Kidney (tissue), 13 donors: ENCODE measurements at regions not wholly inside any gene's neighbourhood (a gene's known extent, or its start where the extent isn't known, plus 50 kb on each side); places are given as distances from the start of the nearest gene placed in this dataset.

ENCODE experiments used
- DNase-seq, 5 donors: peaks; one replicate each; pipeline ENCODE4 v3.0.0-alpha.2; 2013 to 2020
- FAIRE-seq: peaks from 2 replicates; lab custom pipeline; 2012; peaks lifted over from hg19 to GRCh38; lab: Jason Lieb, UNC
- H3K27ac ChIP-seq, 2 donors: one replicate each; pipeline ENCODE4 v1.7.0; 2013; ENCODE audit warnings: low read depth in 2 of 2, low read length in 2 of 2, inconsistent platforms in 1 of 2
- H3K27me3 ChIP-seq: one replicate; pipeline ENCODE4 v1.7.1; 2013; ENCODE audit warnings: low read length, inconsistent platforms; ENCODE audit not compliant: control insufficient read depth, insufficient read depth
- H3K36me3 ChIP-seq, 3 donors: one replicate each; pipeline versions ENCODE4 v1.7.0 to v1.7.1; 2013; ENCODE audit warnings: low read length in 3 of 3, control low read depth in 1 of 3, inconsistent platforms in 1 of 3; ENCODE audit not compliant: insufficient read depth in 3 of 3, control insufficient read depth in 2 of 3
- H3K4me1 ChIP-seq, 3 donors: one replicate each; pipeline versions ENCODE4 v1.7.0 to v1.7.1; 2013; ENCODE audit warnings: low read length in 3 of 3, inconsistent platforms in 1 of 3, low read depth in 1 of 3; ENCODE audit not compliant: control insufficient read depth in 2 of 3, insufficient read depth in 2 of 3
- H3K4me3 ChIP-seq, 3 donors: one replicate each; pipeline versions ENCODE4 v1.7.0 to v1.8.1; 2013; ENCODE audit warnings: low read length in 3 of 3, control low read depth in 1 of 3, inconsistent platforms in 1 of 3
- H3K9ac ChIP-seq, 3 donors: one replicate each; pipeline versions ENCODE4 v1.7.0 to v1.7.1; 2013; ENCODE audit warnings: low read length in 3 of 3, control low read depth in 1 of 3, inconsistent platforms in 1 of 3
- H3K9me3 ChIP-seq, 3 donors: one replicate each; pipeline versions ENCODE4 v1.7.0 to v1.7.1; 2013; ENCODE audit warnings: low read length in 3 of 3, control low read depth in 1 of 3, inconsistent platforms in 1 of 3; ENCODE audit not compliant: control insufficient read depth in 2 of 3, insufficient read depth in 1 of 3
- CTCF ChIP-seq: IDR thresholded peaks from 3 replicates; pipeline ENCODE4 v1.5.1; 2012; ENCODE audit warnings: mild to moderate bottlenecking, moderate library complexity, borderline replicate concordance; ENCODE audit not compliant: insufficient read depth; ENCODE audit errors: extremely low read depth
- intact Hi-C: fragments of 100-400 bp; cut with DNase I; formaldehyde crosslinking; loops from one replicate; pipeline ENCODE4 v1.11.1; 2022
- donor health status: control.
- donor health status: control.
- donor health status: control.
- donor health status: control.
- donor health status: control.
- donor health status: DM: yes; HTN: yes; CAD: no.
- donor health status: Normal renal cell carcinoma (clear cell type).

- Histone ChIP-seq H3K4me1 (no peaks in the 10 kb centered on the region), H3K27ac (no peak overlapping the region), H3K4me3 (no peak overlapping the region), H3K36me3 (no peaks in the 10 kb centered on the region), H3K9me3 (peaks cover 0 to 8% (median 0%) of the 10 kb centered on the region in 3 donors), H3K27me3 (no peaks in the 10 kb centered on the region), H3K9ac (no peak overlapping the region)
- DNase-seq (no peak), FAIRE-seq (no peak)
- intact Hi-C loops: no loop called here
- TF ChIP-seq CTCF: no peak
Measured at GRCh38 chr18:78001811-78002210, 752.2 kb downstream of the GALR1 start.

GRCh38 chr18:78006006-78006773 is 756.5 kb downstream of the GALR1 start:
- no peaks in the 10 kb centered on the region for H3K36me3 ChIP-seq
- H3K9me3 ChIP-seq: peaks cover 0 to 6% (median 1%) of the 10 kb centered on the region in 3 donors
- no peak overlapping the region for H3K9ac ChIP-seq
- no peaks in the 10 kb centered on the region for H3K27me3 ChIP-seq
- no peak overlapping the region for H3K27ac ChIP-seq
- H3K4me1 ChIP-seq: no peaks in the 10 kb centered on the region
- FAIRE-seq: no peak
- no peak overlapping the region for H3K4me3 ChIP-seq
- no peak for TF ChIP-seq CTCF
- intact Hi-C loops: no loop called here
- no peak for DNase-seq

- Histone ChIP-seq H3K27me3 (no peaks in the 10 kb centered on the region), H3K27ac (no peak overlapping the region), H3K9me3 (peaks cover 0 to 2% (median 1%) of the 10 kb centered on the region in 3 donors), H3K36me3 (no peaks in the 10 kb centered on the region), H3K4me3 (no peak overlapping the region), H3K9ac (no peak overlapping the region), H3K4me1 (no peaks in the 10 kb centered on the region)
- intact Hi-C loops: no loop called here
- DNase-seq (peak in 3 of 5 donors; percentile 24 to 50 (median 43)), FAIRE-seq (no peak)
- TF ChIP-seq CTCF: no peak
Measured at GRCh38 chr18:78006774-78007260, 757.2 kb downstream of the GALR1 start.
